ENCODE measurements at regions not wholly inside any gene's neighbourhood (a gene's known extent, or its start where the extent isn't known, plus 50 kb on each side); places are given as distances from the start of the nearest gene placed in this dataset.

DNA sequence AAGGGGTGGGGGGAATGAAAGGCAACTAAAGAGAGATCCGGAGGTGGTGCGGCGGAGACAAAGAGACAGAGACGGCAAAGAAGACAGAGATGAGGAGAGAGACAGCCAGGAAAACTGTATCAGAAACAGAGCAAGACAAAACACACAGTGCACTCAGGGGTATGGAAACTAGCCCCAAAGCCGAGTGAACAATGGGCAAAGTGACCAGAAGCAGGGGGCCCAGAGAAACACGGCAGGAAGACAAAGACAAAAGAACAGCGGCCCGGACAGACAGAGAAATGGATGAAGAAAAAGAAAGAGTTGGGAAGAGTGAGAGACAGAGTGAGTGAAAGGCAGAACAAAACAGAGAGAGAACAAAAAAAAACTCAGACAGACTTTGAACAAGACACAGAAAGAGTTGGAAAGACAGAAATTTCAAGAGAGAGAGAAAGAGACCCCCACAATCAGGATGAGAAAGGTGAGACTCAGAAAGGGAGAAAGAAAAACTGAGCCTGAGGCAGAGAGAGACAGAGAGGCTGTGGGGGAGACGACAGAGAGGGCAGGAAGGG, 60.6 kb upstream of the PAX2 start:
- intact Hi-C loops (cut with DNase I): no loop called here
- FAIRE-seq (no peak), DNase-seq (no peak)
- Histone ChIP-seq H3K9me3 (ENCODE audit: control insufficient read depth in 2 of 3, insufficient read depth in 1 of 3, low read length in 3 of 3) (no peaks in the 10 kb centered on the region), H3K9ac (ENCODE audit: low read length in 3 of 3) (no peak overlapping the region), H3K27ac (ENCODE audit: low read depth in 2 of 2, low read length in 2 of 2) (no peak overlapping the region), H3K36me3 (ENCODE audit: control insufficient read depth in 2 of 3, insufficient read depth in 3 of 3, low read length in 3 of 3) (no peaks in the 10 kb centered on the region), H3K27me3 (ENCODE audit: control insufficient read depth, insufficient read depth, low read length) (peaks cover 42% of the 10 kb centered on the region), H3K4me3 (ENCODE audit: low read length in 3 of 3) (no peak overlapping the region), H3K4me1 (ENCODE audit: control insufficient read depth in 2 of 3, insufficient read depth in 2 of 3, low read depth in 1 of 3, low read length in 3 of 3) (no peaks in the 10 kb centered on the region)
- TF ChIP-seq, protein P1, sequence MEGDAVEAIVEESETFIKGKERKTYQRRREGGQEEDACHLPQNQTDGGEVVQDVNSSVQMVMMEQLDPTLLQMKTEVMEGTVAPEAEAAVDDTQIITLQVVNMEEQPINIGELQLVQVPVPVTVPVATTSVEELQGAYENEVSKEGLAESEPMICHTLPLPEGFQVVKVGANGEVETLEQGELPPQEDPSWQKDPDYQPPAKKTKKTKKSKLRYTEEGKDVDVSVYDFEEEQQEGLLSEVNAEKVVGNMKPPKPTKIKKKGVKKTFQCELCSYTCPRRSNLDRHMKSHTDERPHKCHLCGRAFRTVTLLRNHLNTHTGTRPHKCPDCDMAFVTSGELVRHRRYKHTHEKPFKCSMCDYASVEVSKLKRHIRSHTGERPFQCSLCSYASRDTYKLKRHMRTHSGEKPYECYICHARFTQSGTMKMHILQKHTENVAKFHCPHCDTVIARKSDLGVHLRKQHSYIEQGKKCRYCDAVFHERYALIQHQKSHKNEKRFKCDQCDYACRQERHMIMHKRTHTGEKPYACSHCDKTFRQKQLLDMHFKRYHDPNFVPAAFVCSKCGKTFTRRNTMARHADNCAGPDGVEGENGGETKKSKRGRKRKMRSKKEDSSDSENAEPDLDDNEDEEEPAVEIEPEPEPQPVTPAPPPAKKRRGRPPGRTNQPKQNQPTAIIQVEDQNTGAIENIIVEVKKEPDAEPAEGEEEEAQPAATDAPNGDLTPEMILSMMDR (IDR thresholded peaks at IDR 0.05; ENCODE audit: borderline replicate concordance, extremely low read depth, insufficient read depth): no peak

DNA sequence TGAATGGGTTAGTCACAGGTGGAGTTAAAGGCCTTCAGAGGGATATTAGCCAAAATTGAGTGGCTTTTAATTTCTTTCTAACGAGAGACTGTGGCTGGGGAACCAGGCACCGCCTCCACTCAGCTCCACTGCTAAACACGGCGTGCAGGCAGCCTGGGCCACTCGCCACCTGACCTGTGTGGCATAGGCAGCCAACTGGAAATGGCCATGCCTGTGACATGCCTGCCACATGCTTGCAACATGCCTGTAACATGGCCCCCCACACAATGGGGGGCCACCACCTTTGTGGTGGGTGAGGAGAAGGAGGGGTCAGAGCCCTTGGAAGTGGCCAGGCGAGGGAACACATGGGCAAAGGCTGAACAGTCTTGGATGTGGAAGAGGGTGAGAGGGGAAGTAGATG, 60.1 kb upstream of the PAX2 start:
- Histone ChIP-seq H3K9me3 (ENCODE audit: control insufficient read depth in 2 of 3, insufficient read depth in 1 of 3, low read length in 3 of 3) (no peaks in the 10 kb centered on the region), H3K9ac (ENCODE audit: low read length in 3 of 3) (no peak overlapping the region), H3K27ac (ENCODE audit: low read depth in 2 of 2, low read length in 2 of 2) (no peak overlapping the region), H3K36me3 (ENCODE audit: control insufficient read depth in 2 of 3, insufficient read depth in 3 of 3, low read length in 3 of 3) (no peaks in the 10 kb centered on the region), H3K27me3 (ENCODE audit: control insufficient read depth, insufficient read depth, low read length) (peaks cover 42% of the 10 kb centered on the region), H3K4me1 (ENCODE audit: control insufficient read depth in 2 of 3, insufficient read depth in 2 of 3, low read depth in 1 of 3, low read length in 3 of 3) (no peaks in the 10 kb centered on the region), H3K4me3 (ENCODE audit: low read length in 3 of 3) (no peak overlapping the region)
- intact Hi-C loops (cut with DNase I): no loop called here
- TF ChIP-seq, protein P1 (IDR thresholded peaks at IDR 0.05; ENCODE audit: borderline replicate concordance, extremely low read depth, insufficient read depth): no peak
- no peak for FAIRE-seq
- no peak for DNase-seq

DNA sequence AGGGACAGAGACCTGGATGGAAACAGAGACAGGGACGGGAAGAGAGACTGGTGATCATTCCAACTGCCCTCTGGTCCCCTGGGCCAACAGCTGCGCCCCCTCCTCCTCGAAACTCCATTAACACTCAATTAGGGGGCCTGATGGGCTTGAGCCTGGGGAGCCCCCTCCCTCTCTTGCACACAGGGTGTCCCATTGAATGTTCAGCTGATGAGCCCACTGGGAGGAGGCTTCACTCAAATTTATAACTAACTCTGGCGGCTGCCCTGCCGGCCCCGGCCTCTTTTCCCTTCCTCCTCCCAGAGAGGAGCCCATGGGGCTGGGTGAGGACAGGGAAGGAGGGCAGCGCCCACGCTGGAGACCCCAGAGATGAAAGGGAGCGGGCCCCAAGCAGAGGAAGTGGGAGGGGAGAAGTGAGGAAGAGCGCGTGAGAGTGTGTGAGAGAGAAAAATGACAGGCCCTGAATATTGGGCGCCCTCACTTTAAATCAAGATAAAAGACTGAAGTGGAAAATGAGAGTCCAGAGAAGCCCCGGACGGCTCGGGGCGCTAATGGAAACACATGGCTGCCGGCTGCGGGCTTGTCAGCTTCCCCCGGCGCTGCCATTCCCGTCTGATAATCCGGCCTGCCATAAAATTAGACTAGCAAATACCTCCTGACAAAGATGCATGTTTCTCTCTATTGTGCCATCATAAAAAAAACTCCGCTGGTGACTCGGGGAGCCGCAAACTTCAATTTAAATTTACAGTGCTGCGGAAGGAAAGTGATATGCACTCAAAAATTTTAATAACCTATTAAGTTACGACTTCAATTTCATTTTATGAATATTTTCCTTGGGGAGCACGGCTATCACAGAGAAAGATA, 58.0 kb upstream of the PAX2 start:
- no peaks in the 10 kb centered on the region for H3K36me3 ChIP-seq (ENCODE audit: control insufficient read depth in 2 of 3, insufficient read depth in 3 of 3, low read length in 3 of 3)
- FAIRE-seq: no peak
- DNase-seq: no peak
- TF ChIP-seq, protein P1 (IDR thresholded peaks at IDR 0.05; ENCODE audit: borderline replicate concordance, extremely low read depth, insufficient read depth): no peak
- no peak overlapping the region for H3K27ac ChIP-seq (ENCODE audit: low read depth in 2 of 2, low read length in 2 of 2)
- H3K4me3 ChIP-seq (ENCODE audit: low read length in 3 of 3): no peak overlapping the region
- H3K27me3 ChIP-seq (ENCODE audit: control insufficient read depth, insufficient read depth, low read length): peaks cover 36% of the 10 kb centered on the region
- H3K4me1 ChIP-seq (ENCODE audit: control insufficient read depth in 2 of 3, insufficient read depth in 2 of 3, low read depth in 1 of 3, low read length in 3 of 3): no peaks in the 10 kb centered on the region
- H3K9me3 ChIP-seq (ENCODE audit: control insufficient read depth in 2 of 3, insufficient read depth in 1 of 3, low read length in 3 of 3): no peaks in the 10 kb centered on the region
- intact Hi-C loops (cut with DNase I): no loop called here
- H3K9ac ChIP-seq (ENCODE audit: low read length in 3 of 3): no peak overlapping the region
